NCI-H524 (cell line): ENCODE measurements at regions not wholly inside any gene's neighbourhood (a gene's known extent, or its start where the extent isn't known, plus 50 kb on each side); places are given as distances from the start of the nearest gene placed in this dataset.
A peak's percentile ranks its signal among the peaks of the same experiment; 100 is the strongest.
"Not testable (repeated sequence)": the region's sequence is repeated elsewhere in the genome, so short reads cannot be mapped to it uniquely, and the experiment has no call there.

Source experiments
- DNase-seq, 2 experiments: peaks; one replicate each; lab custom pipeline; 2025; lab: John Stamatoyannopoulos, UW

GRCh38 chrX:94834226-94834625, 1160.2 kb downstream of the FAM133A start:
- DNase-seq: no peak

- peak in 1 of 2 experiments; percentile 58 for DNase-seq
Observed at GRCh38 chrX:94850811-94851210, 1176.8 kb downstream of the FAM133A start.

- DNase-seq: no peak
Observed at GRCh38 chrX:94854251-94854650, 1180.2 kb downstream of the FAM133A start.

- not testable (repeated sequence) for DNase-seq
Observed at GRCh38 chrX:94862470-94862869, 1188.5 kb downstream of the FAM133A start.

GRCh38 chrX:94871640-94872039, 1197.6 kb downstream of the FAM133A start:
- DNase-seq: no peak

- DNase-seq: no peak
Observed at GRCh38 chrX:94901849-94902248, 1227.8 kb downstream of the FAM133A start.

GRCh38 chrX:94908171-94908570, 1234.2 kb downstream of the FAM133A start:
- DNase-seq: peak in 1 of 2 experiments; percentile 6

GRCh38 chrX:94908648-94909047, 1234.6 kb downstream of the FAM133A start:
- DNase-seq: no peak

GRCh38 chrX:94914235-94914634, 1240.2 kb downstream of the FAM133A start:
- DNase-seq: no peak

GRCh38 chrX:94932278-94932965, 1258.4 kb downstream of the FAM133A start:
- DNase-seq: no peak

- DNase-seq: no peak
Observed at GRCh38 chrX:94936722-94937121, 1262.7 kb downstream of the FAM133A start.

- DNase-seq: no peak
Observed at GRCh38 chrX:94937491-94937890, 1263.5 kb downstream of the FAM133A start.

GRCh38 chrX:94942603-94943002, 1268.6 kb downstream of the FAM133A start:
- DNase-seq: peak in 1 of 2 experiments; percentile 52

GRCh38 chrX:94946137-94946536, 1272.1 kb downstream of the FAM133A start:
- DNase-seq: not testable (repeated sequence)

GRCh38 chrX:94961730-94962129, 1287.7 kb downstream of the FAM133A start:
- peak in 1 of 2 experiments; percentile 67 for DNase-seq

GRCh38 chrX:94977562-94977961, 1303.6 kb downstream of the FAM133A start:
- DNase-seq: no peak

- no peak for DNase-seq
Observed at GRCh38 chrX:94977986-94978385, 1304.0 kb downstream of the FAM133A start.
